AG20443 (cell line): ENCODE measurements at regions not wholly inside any gene's neighbourhood (a gene's known extent, or its start where the extent isn't known, plus 50 kb on each side); places are given as distances from the start of the nearest gene placed in this dataset.

ENCODE experiments used
- DNase-seq: peaks from one replicate; pipeline ENCODE4 v3.0.0; 2012; ENCODE audit warnings: low spot score, mixed read lengths

GRCh38 chr3:195013411-195014361 is 257.3 kb downstream of the XXYLT1 start:
- DNase-seq, result no peak

GRCh38 chr3:195015021-195015420 is 255.9 kb downstream of the XXYLT1 start:
- DNase-seq, result no peak

GRCh38 chr3:195017151-195017550 is 253.8 kb downstream of the XXYLT1 start:
- no peak for DNase-seq
